Activated T-helper 2 cell treated with anti-CD3 and anti-CD28 coated beads, Interferon-gamma antibody, Interleukin-2, Interleukin-4, amounts not matched to agents 10 μg/mL and 5 μg/mL and 100 μg/mL, durations not matched to agents 14 hours and 24 hours and 36 hours (primary cell): ENCODE measurements at regions not wholly inside any gene's neighbourhood (a gene's known extent, or its start where the extent isn't known, plus 50 kb on each side); places are given as distances from the start of the nearest gene placed in this dataset.

Experiments
- DNase-seq: peaks from one replicate; pipeline ENCODE4 v3.0.0; 2021; ENCODE audit warnings: low spot score
- H3K27ac Mint-ChIP-seq: one replicate; pipeline ENCODE4 v1.8.0; 2021; ENCODE audit warnings: mixed read lengths
- H3K27me3 Mint-ChIP-seq: one replicate; pipeline ENCODE4 v1.8.0; 2021; ENCODE audit warnings: low read depth, mixed read lengths
- H3K36me3 Mint-ChIP-seq: one replicate; pipeline ENCODE4 v1.8.0; 2021; ENCODE audit warnings: low read depth, mixed read lengths
- H3K4me1 Mint-ChIP-seq: one replicate; pipeline ENCODE4 v1.8.0; 2021; ENCODE audit warnings: low read depth, mixed read lengths
- H3K4me3 Mint-ChIP-seq: one replicate; pipeline ENCODE4 v1.8.0; 2021; ENCODE audit warnings: low read depth, mild to moderate bottlenecking, moderate library complexity, mixed read lengths
- H3K9me3 Mint-ChIP-seq: one replicate; pipeline ENCODE4 v1.8.0; 2021; ENCODE audit warnings: mixed read lengths
- intact Hi-C: fragments of 100-400 bp; cut with micrococcal nuclease; formaldehyde crosslinking; loops from one replicate; pipeline ENCODE4 v1.15.1; 2023

GRCh38 chr22:48541401-48542098, 1286.1 kb downstream of the BRD1 start:
- intact Hi-C loops, result no loop called here
- DNase-seq, result no peak
- no peaks in the 10 kb centered on the region for H3K27me3 Mint-ChIP-seq
- no peak overlapping the region for H3K4me3 Mint-ChIP-seq
- H3K36me3 Mint-ChIP-seq, result no peaks in the 10 kb centered on the region
- H3K9me3 Mint-ChIP-seq, result peaks cover 9% of the 10 kb centered on the region
- no peak overlapping the region for H3K27ac Mint-ChIP-seq
- no peaks in the 10 kb centered on the region for H3K4me1 Mint-ChIP-seq

DNA sequence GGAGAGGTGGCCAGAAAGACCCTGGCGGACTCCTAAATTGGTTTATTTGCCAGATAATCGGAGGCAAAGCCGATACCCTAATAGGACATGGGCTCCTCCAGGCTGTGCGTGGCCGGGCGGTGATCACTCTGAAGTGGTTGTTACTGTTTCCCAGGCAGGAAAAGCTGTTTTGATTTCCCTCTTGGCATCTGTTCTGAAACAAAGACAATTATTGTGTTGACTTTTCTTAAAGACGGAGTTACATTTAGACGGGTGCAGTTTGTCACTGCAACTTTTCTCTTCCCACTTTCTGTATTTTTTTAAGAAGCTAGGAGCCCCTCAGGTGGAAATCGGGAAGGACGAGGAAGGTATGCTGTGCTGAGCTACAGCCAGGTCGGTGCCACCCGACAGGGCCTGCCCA, 1288.4 kb downstream of the BRD1 start:
- Mint-ChIP-seq H3K4me1 (no peaks in the 10 kb centered on the region), H3K27ac (no peak overlapping the region), H3K9me3 (peaks cover 9% of the 10 kb centered on the region), H3K27me3 (no peaks in the 10 kb centered on the region), H3K36me3 (no peaks in the 10 kb centered on the region), H3K4me3 (no peak overlapping the region)
- DNase-seq, result no peak
- intact Hi-C loops, result no loop called here

DNA sequence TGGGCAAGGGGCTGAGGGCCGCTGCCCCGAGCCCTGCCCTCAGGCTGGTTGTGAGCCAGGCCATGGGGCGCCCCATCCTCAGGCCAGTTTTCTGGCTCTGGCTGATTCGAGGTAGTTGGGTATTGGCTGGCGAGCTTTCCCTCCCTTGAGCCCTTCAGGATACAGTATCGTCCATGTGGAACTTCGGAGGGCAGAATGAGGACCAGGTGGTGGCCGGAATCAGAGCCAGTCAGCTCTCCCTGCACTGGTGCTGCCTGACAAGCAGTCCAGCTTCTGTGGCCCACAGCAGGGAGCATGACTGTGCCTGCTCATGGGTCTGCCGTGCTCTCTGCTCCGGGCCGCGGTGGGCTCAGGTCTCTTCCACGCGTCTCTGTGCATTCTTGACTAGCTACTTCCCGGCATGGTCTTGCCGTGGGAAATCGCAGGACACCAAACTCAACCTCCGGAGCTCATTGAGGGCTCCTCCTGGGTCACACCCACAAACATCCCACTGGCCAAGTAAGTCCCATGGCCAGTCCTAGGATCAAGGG, 1289.3 kb downstream of the BRD1 start:
- no peaks in the 10 kb centered on the region for H3K27me3 Mint-ChIP-seq
- intact Hi-C loops, result no loop called here
- DNase-seq, result no peak
- no peak overlapping the region for H3K4me3 Mint-ChIP-seq
- H3K36me3 Mint-ChIP-seq, result no peaks in the 10 kb centered on the region
- no peaks in the 10 kb centered on the region for H3K4me1 Mint-ChIP-seq
- no peak overlapping the region for H3K27ac Mint-ChIP-seq
- H3K9me3 Mint-ChIP-seq, result peaks cover 9% of the 10 kb centered on the region

DNA sequence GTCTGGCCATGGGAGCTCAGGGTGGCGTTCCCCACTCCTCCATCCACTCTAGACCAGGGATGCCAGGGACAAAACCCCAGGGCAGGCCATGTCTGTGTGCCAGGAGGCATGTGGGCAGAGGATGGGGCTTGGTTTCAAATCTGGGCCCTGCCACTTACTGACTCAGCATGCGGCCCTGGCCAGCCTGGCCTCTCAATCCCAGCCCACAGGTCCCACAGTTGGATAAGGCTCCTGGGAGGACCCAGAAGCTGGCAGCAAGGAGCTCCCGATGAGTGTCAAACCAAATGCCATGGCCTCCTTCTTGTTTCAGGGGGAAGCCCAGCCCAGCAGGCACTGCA, 1290.4 kb downstream of the BRD1 start:
- H3K27ac Mint-ChIP-seq, result no peak overlapping the region
- H3K27me3 Mint-ChIP-seq, result no peaks in the 10 kb centered on the region
- intact Hi-C loops, result no loop called here
- H3K9me3 Mint-ChIP-seq, result peaks cover 5% of the 10 kb centered on the region
- H3K4me1 Mint-ChIP-seq, result no peaks in the 10 kb centered on the region
- DNase-seq, result no peak
- H3K36me3 Mint-ChIP-seq, result no peaks in the 10 kb centered on the region
- no peak overlapping the region for H3K4me3 Mint-ChIP-seq

- H3K4me1 Mint-ChIP-seq, result no peaks in the 10 kb centered on the region
- intact Hi-C loops, result no loop called here
Observed at GRCh38 chr22:48536541-48537342, 1290.9 kb downstream of the BRD1 start.

GRCh38 chr22:48535868-48536540, 1291.7 kb downstream of the BRD1 start:
- DNase-seq, result no peak
- Mint-ChIP-seq H3K27ac (no peak overlapping the region), H3K4me3 (no peak overlapping the region), H3K4me1 (no peaks in the 10 kb centered on the region), H3K27me3 (no peaks in the 10 kb centered on the region), H3K9me3 (no peaks in the 10 kb centered on the region), H3K36me3 (no peaks in the 10 kb centered on the region)
- intact Hi-C loops, result no loop called here

More at GRCh38 chr22:48536541-48537342, 1290.9 kb downstream of the BRD1 start:
- Mint-ChIP-seq H3K9me3 (no peaks in the 10 kb centered on the region), H3K4me3 (no peak overlapping the region), H3K27me3 (no peaks in the 10 kb centered on the region), H3K27ac (no peak overlapping the region), H3K36me3 (no peaks in the 10 kb centered on the region)
- DNase-seq, result no peak

GRCh38 chr22:48534395-48534958, 1293.2 kb downstream of the BRD1 start:
- no peak overlapping the region for H3K4me3 Mint-ChIP-seq
- H3K9me3 Mint-ChIP-seq, result no peaks in the 10 kb centered on the region
- intact Hi-C loops, result no loop called here
- H3K4me1 Mint-ChIP-seq, result no peaks in the 10 kb centered on the region
- DNase-seq, result no peak
- H3K36me3 Mint-ChIP-seq, result no peaks in the 10 kb centered on the region
- no peak overlapping the region for H3K27ac Mint-ChIP-seq
- H3K27me3 Mint-ChIP-seq, result no peaks in the 10 kb centered on the region

DNA sequence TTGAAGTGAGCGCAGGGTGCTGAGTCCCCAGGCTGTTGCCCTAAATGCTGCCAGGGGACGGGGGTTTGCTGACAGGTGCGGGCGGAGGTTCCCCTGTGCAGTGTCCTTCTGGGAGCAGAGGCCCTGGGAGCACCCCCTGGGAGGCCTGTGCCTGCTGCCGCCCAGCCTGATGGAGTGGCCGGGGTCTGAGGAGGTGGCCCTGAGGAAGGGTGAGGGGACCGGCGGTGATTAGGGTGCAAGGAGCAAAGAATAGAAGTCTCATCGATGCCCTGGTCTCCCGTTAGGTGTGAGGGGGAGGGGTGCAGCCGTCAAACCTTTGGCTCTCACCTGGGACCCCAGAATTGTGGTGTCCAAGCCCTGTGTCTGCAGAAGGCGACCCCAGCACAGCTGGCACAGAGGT, 1294.7 kb downstream of the BRD1 start:
- intact Hi-C loops, result no loop called here
- H3K27me3 Mint-ChIP-seq, result no peaks in the 10 kb centered on the region
- no peak for DNase-seq

GRCh38 chr22:48531761-48532435, 1295.8 kb downstream of the BRD1 start:
- H3K27me3 Mint-ChIP-seq, result no peaks in the 10 kb centered on the region
- no peaks in the 10 kb centered on the region for H3K4me1 Mint-ChIP-seq
- H3K4me3 Mint-ChIP-seq, result no peak overlapping the region
- intact Hi-C loops, result no loop called here
- no peak for DNase-seq
- no peaks in the 10 kb centered on the region for H3K36me3 Mint-ChIP-seq
- no peaks in the 10 kb centered on the region for H3K9me3 Mint-ChIP-seq
- no peak overlapping the region for H3K27ac Mint-ChIP-seq

More for the DNA sequence above, 1294.7 kb downstream of the BRD1 start:
- Mint-ChIP-seq H3K9me3 (no peaks in the 10 kb centered on the region), H3K4me3 (no peak overlapping the region), H3K4me1 (no peaks in the 10 kb centered on the region), H3K27ac (no peak overlapping the region), H3K36me3 (no peaks in the 10 kb centered on the region)

GRCh38 chr22:48531108-48531507, 1296.6 kb downstream of the BRD1 start:
- intact Hi-C loops, result no loop called here
- Mint-ChIP-seq H3K4me3 (no peak overlapping the region), H3K4me1 (no peaks in the 10 kb centered on the region), H3K27me3 (no peaks in the 10 kb centered on the region), H3K36me3 (no peaks in the 10 kb centered on the region), H3K27ac (no peak overlapping the region), H3K9me3 (no peaks in the 10 kb centered on the region)
- no peak for DNase-seq

DNA sequence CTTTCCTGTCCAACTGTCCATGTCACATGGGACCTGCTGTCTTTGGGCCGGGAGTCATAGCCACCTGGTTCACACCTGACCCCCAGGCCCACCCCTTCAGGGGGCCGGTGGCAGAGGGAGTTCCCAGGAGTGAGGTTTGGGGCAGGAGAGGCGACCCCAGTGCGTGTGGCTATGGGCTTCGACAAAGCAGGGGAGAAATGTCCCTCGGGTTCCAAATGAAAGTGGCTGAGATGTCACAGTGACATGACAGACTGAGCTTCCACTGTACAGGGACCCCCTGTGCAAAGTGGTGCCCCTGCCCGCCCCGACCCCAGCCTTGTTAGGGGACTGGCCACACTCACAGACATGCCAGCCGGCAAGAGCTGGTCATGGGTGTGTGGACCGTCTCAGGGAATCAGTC, 1297.0 kb downstream of the BRD1 start:
- intact Hi-C loops, result no loop called here
- H3K9me3 Mint-ChIP-seq, result no peaks in the 10 kb centered on the region
- H3K4me3 Mint-ChIP-seq, result no peak overlapping the region
- H3K27me3 Mint-ChIP-seq, result no peaks in the 10 kb centered on the region
- DNase-seq, result no peak
- no peaks in the 10 kb centered on the region for H3K36me3 Mint-ChIP-seq
- H3K27ac Mint-ChIP-seq, result no peak overlapping the region
- no peaks in the 10 kb centered on the region for H3K4me1 Mint-ChIP-seq

DNA sequence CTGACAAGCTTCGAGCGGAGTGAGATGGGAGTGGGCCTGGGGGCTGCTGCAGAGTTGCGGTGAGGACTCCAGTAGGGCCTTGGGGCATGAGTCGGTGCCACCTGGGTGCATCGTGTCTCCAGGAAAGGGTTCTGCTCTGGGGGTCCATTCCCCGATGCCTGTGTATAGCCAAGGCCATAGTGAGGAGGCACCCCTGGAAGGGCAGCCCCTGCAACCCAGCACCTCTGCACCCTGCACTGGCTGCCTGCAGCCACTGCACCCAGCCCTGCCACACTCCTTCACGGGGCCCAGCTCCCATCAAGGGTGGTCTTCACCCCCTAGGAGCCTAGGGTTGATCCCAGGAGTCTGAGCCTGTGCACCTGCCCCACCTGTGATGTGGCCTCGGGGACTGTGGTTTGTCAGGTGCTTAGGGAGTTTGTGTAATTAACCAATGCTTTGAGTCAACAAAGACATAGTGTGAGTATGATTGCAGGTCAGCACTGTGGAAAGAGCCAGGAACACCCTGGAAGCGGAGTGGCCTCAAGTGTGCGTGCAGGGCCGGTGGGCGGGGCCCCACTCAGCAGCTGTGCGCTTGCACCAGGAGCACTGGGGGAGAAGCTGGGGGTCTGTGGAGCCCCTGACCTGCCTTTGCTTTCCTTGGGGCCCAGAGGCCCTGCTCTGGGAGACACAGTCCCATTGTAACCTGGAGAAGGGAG, 1299.3 kb downstream of the BRD1 start:
- Mint-ChIP-seq H3K27me3 (no peaks in the 10 kb centered on the region), H3K9me3 (no peaks in the 10 kb centered on the region), H3K36me3 (no peaks in the 10 kb centered on the region), H3K4me1 (no peaks in the 10 kb centered on the region), H3K27ac (no peak overlapping the region), H3K4me3 (no peak overlapping the region)
- DNase-seq, result no peak
- intact Hi-C loops, result no loop called here
